ENCODE measurements at regions not wholly inside any gene's neighbourhood (a gene's known extent, or its start where the extent isn't known, plus 50 kb on each side); places are given as distances from the start of the nearest gene placed in this dataset.
"Not testable (repeated sequence)": the region's sequence is repeated elsewhere in the genome, so short reads cannot be mapped to it uniquely, and the experiment has no call there.

DNA sequence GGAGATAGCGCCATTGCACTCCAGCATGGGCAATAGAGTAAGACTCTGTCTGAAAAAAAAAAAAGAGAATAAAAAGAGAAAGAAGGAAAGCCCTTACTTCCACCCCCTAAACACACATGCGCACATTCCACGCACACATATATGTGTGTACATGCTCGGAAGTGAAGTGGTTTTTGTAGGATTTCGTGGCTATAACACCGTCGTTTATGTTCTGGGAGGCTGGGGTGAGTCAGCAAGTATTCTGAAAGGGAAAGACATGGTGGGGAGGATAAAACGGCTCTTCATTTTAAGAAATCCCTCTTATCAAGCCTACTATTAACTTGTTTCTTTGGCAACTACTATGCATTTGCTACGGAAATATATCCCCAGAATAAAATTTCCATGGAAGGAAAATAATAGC lies 422.8 kb upstream of the TBL1XR1 start:
- TF ChIP-seq, protein P1, sequence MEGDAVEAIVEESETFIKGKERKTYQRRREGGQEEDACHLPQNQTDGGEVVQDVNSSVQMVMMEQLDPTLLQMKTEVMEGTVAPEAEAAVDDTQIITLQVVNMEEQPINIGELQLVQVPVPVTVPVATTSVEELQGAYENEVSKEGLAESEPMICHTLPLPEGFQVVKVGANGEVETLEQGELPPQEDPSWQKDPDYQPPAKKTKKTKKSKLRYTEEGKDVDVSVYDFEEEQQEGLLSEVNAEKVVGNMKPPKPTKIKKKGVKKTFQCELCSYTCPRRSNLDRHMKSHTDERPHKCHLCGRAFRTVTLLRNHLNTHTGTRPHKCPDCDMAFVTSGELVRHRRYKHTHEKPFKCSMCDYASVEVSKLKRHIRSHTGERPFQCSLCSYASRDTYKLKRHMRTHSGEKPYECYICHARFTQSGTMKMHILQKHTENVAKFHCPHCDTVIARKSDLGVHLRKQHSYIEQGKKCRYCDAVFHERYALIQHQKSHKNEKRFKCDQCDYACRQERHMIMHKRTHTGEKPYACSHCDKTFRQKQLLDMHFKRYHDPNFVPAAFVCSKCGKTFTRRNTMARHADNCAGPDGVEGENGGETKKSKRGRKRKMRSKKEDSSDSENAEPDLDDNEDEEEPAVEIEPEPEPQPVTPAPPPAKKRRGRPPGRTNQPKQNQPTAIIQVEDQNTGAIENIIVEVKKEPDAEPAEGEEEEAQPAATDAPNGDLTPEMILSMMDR (conservative IDR thresholded peaks at IDR 0.05; ENCODE audit: low read length) = no peak

DNA sequence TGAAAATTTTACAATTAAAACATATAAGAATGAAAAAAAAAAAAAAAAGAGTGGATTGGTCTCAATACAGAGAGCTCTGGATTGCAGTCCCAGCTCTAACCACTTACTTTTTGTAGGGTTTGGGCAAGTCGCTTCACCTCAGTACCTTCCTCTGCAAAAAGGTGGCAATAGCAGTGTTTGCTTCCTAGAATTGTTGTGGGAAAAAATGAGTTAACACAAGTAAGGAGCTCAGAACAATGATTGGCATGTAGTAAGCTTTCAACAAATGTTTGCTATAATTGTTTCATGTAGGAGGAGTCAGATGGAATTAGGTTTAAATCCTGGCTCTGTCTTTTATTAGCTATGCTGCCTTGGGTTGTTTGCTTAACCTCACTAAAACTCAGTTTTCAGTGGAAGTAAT lies 425.2 kb upstream of the TBL1XR1 start:
- H3K4me3 ChIP-seq (ENCODE audit: low read length) = no peak overlapping the region
- TF ChIP-seq, protein P1 (conservative IDR thresholded peaks at IDR 0.05; ENCODE audit: low read length) = no peak
- DNase-seq (ENCODE audit: low read depth) = no peak

More for the DNA sequence above, 422.8 kb upstream of the TBL1XR1 start:
- no peak overlapping the region for H3K4me3 ChIP-seq (ENCODE audit: low read length)
- DNase-seq (ENCODE audit: low read depth) = no peak

DNA sequence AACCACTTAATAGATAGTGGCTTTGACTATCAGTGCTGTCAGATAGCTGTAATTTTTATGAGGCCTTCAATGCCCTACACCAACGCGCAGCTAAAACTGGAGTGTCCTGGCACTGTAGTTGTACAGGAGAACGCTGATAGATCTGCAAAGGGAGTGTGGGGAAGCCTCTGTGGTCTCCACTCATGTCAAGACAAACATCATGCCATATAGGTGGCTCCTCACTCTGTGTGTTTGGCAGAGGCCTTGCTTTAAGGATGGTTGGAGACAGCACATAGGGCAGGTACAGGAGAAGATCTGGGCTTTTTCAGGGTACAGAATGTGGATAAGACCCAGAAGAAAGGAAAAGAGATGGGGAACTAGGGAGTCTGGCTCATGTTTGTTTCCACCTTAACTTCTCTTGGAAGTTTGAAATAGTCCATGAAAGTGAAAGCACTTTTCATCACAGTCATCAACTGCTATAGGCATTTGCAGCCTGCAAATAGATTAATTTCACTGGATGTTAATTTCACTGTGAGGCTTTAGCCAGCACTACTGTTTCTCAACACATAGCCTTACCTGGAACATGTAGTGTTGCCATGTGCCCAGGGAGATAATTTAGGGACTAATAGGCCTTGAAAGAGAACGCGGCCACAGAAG lies 425.8 kb upstream of the TBL1XR1 start:
- H3K4me3 ChIP-seq (ENCODE audit: low read length) = no peak overlapping the region
- TF ChIP-seq, protein P1 (conservative IDR thresholded peaks at IDR 0.05; ENCODE audit: low read length) = no peak
- no peak for DNase-seq (ENCODE audit: low read depth)

DNA sequence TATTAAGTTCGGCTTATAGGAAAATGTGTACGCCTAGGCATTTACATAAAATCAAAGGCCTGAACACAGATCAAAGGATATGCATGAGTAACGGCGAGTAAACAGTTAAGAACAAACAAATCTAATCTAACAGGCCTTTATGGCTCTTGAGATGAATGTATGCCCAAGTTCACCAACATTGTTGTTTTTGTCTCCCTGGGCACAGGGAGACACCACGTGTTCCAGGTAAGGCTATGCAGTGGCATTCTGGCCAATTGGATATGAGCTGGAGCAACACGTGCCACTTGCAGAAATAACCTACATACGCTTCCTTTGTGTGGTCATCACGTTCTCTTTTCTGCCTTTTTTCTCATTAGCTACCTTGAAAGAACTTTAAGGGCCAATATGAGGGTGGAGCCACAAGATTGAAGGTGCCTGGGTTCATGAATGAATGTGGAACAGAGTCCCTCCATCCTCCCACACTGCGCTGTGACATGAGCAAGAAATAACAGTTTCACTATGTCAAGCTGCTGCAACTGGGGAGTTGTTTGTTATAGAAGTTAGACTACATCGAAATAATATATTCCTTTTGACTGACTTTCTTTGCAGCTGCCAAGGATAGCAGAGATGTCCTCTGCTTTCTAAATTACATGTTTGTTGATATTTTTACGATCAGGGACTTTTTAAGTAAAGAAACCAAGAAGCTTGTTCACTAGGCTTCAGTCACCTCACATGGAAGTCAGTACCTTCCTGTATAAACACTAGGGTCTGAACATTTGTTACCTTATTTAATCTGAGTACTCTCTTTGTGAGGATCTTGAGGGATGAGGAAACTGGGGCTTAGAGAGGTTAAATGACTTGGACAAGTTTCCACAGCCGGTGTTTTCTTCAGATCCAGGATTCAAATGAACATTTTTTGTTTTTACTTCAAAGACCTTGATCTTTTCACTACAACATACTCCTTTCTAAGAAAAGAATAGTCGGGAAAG lies 427.5 kb upstream of the TBL1XR1 start:
- no peak for DNase-seq (ENCODE audit: low read depth)
- TF ChIP-seq, protein P1 (conservative IDR thresholded peaks at IDR 0.05; ENCODE audit: low read length) = no peak
- no peak overlapping the region for H3K4me3 ChIP-seq (ENCODE audit: low read length)

DNA sequence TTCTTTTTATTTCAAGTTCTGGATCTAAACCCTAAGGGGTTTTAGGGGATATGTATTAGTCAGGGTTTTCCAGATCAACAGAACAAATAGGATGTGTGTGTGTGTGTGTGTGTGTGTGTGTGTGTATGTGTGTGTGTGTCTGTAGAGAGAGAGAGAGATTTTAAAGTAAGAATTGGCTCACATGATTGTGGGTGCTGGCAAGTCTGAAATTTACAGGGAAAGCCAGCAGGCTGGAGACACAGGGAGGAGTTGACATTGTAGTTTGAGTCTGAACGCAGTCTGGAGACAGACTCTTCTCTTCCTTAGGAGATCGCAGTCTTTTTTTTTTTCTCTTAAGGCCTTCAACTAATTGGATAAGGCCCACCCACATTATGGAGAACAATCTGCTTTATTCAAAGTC lies 428.8 kb upstream of the TBL1XR1 start:
- no peak for DNase-seq (ENCODE audit: low read depth)
- H3K4me3 ChIP-seq (ENCODE audit: low read length) = no peak overlapping the region
- TF ChIP-seq, protein P1 (conservative IDR thresholded peaks at IDR 0.05; ENCODE audit: low read length) = no peak

DNA sequence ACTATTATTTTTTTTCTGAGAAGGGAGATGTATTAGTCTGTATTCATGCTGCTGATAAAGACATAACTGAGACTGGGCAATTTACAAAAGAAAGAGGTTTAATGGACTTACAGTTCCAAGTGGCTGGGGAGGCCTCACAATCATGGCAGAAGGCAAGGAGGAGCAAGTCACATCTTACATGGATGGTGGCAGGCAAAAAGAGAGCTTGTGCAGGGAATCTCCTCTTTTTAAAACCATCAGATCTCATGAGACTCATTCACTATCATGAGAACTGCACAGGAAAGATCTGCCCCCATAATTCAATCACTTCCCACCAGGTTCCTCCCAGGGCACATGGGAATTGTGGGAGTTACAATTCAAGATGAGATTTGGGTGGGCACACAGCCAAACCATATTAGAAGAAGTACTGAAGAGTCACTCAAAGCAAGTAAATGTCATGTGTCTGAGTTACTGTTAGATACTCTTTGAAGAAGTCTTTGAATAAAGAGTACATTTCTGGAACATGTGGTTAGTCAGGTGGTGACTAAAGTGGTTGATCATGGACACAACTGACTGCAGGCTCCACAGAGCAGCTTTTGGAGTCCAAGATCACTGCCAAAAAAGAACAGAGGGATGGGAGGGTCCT lies 430.9 kb upstream of the TBL1XR1 start:
- not testable (repeated sequence) for DNase-seq (ENCODE audit: low read depth); H3K4me3 ChIP-seq (ENCODE audit: low read length)

DNA sequence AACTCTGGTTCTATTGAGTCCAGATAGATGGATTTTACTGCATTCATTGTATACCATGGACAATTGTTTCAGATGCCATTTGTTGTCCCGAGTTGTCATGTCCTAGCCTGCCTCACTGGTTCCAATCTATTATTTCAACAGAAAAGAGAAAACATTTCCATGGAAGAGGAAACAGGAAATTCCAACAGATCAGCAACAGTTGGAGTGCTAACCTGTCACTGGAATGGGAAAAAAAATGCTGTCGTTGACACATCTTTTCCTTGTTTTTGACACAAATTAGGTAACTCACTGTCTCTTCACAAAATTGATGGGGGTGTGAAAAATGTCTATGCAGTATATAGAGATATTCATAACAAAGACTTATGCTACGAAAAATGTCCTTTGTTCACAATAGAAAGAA lies 432.0 kb upstream of the TBL1XR1 start:
- TF ChIP-seq, protein P1 (conservative IDR thresholded peaks at IDR 0.05; ENCODE audit: low read length) = no peak
- no peak overlapping the region for H3K4me3 ChIP-seq (ENCODE audit: low read length)
- DNase-seq (ENCODE audit: low read depth) = no peak

Data from AG10803 (cell line).